GM12872 (cell line): ENCODE measurements at regions not wholly inside any gene's neighbourhood (a gene's known extent, or its start where the extent isn't known, plus 50 kb on each side); places are given as distances from the start of the nearest gene placed in this dataset.

Experiments used
- TF ChIP-seq, protein P1 (sequence below): IDR thresholded peaks from 3 replicates; pipeline ENCODE4 v1.5.1; 2011; ENCODE audit warnings: low read depth, mild to moderate bottlenecking, low read length, moderate library complexity; ENCODE audit not compliant: insufficient read depth

DNA sequence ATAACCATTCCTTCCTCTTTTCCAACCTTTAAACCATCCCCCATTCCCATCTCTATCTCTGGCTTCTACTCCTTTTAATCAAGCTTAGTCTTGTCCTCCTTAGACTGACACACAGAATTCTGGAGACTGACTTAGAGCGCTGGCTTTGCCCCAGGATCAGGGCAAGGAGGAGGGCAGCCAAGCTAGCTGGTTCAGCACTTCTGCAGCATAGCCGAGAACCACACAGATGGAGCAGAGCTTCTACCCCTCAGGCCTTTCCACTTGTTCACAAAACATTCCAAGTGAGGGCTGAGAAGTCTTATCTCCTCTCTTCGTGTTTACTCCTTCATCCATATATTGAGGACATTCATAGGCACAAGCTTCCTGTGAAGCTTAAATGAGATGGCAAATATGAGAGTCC lies 246.5 kb upstream of the PEX5L start:
- TF ChIP-seq, protein P1, sequence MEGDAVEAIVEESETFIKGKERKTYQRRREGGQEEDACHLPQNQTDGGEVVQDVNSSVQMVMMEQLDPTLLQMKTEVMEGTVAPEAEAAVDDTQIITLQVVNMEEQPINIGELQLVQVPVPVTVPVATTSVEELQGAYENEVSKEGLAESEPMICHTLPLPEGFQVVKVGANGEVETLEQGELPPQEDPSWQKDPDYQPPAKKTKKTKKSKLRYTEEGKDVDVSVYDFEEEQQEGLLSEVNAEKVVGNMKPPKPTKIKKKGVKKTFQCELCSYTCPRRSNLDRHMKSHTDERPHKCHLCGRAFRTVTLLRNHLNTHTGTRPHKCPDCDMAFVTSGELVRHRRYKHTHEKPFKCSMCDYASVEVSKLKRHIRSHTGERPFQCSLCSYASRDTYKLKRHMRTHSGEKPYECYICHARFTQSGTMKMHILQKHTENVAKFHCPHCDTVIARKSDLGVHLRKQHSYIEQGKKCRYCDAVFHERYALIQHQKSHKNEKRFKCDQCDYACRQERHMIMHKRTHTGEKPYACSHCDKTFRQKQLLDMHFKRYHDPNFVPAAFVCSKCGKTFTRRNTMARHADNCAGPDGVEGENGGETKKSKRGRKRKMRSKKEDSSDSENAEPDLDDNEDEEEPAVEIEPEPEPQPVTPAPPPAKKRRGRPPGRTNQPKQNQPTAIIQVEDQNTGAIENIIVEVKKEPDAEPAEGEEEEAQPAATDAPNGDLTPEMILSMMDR: no peak

- TF ChIP-seq, protein P1: no peak
These were observed 247.8 kb upstream of the PEX5L start for GRCh38 chr3:180284331-180285110.

DNA sequence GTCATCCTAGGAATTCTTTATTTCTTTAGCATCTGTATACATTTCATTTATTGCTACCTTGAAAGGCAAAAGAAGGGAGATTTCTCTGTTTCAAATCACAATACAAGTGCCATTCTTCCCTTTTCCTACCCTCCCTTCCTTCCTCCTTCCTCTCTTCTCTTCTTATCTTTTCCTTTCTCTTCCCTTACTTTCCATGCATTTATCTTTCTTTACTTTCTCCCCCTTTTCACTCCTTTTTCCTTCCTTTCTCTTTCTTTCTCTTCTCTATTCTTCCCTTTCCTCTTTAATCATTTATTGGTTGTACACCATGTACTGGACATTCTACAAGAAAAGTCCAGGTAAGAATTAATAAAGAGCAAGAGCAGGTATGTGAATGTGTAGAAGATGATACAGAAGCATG lies 251.0 kb upstream of the PEX5L start:
- TF ChIP-seq, protein P1: no peak

GRCh38 chr3:180288816-180289215 lies 252.1 kb upstream of the PEX5L start:
- TF ChIP-seq, protein P1: no peak

- TF ChIP-seq, protein P1: no peak
These were observed 253.6 kb upstream of the PEX5L start for GRCh38 chr3:180290300-180290699.

DNA sequence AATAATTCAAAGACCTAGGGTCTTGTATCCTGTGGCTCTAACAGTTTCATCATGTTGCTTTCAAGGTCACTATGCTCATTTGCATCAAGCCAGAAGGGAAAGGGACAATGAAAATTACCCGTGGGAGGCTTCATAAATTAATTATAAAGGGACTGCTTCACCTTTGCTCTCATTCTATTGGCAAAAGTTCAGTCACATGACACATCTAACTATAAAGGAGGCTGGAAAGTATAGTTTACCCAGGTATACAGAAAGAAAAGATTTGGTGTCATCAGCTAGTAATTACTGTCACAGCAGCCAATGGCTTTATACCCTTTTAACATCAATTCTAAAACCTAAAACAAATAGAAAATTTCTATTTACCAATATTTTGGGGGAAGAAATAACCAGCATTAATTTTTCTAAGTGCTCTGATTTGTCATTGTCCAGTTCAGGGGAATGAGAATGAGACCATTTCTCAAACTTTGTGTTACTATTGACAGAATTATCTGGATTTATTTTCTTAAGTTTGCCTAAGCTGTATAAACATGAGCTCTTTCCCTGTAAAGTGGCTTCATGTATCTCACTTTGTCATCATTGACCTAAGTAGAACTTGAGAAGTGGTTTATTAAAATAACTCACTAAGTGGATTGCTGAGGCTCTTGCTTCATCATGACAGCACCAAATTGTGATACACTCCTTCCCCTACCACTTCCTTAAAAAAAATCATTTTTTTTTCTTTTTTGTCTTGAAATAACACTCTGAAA lies 257.7 kb upstream of the PEX5L start:
- TF ChIP-seq, protein P1: no peak

DNA sequence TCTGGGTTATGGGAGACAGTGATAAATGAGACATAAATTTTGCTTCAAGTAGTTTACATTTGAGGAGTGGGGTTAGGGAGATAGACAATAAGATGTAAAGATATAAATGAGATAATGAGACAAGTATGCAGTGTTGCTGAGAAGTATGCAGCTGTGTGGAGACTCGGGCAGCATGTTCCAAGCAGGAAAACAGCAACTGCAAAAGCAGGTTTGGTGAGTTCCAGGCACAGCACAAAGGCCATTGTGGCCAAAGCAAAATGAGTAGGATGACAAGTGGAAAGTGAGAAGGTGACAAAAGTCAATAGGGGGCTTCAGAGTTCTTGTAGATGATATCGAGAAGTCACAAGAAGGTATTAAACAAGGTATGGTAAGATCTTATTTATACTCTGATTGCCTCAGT lies 259.1 kb upstream of the PEX5L start:
- TF ChIP-seq, protein P1: no peak
